NCI-H526 (cell line): ENCODE measurements at regions not wholly inside any gene's neighbourhood (a gene's known extent, or its start where the extent isn't known, plus 50 kb on each side); places are given as distances from the start of the nearest gene placed in this dataset.
"Not testable (repeated sequence)": the region's sequence is repeated elsewhere in the genome, so short reads cannot be mapped to it uniquely, and the experiment has no call there.

Experiments
- DNase-seq, 2 experiments: peaks; one replicate each; lab custom pipeline; 2025; lab: John Stamatoyannopoulos, UW

- no peak for DNase-seq
Observed at GRCh38 chr3:184477940-184478339, 83.6 kb upstream of the EPHB3 start.

- DNase-seq, result no peak
Observed at GRCh38 chr3:184479426-184480126, 82.0 kb upstream of the EPHB3 start.

GRCh38 chr3:184480831-184481230, 80.8 kb upstream of the EPHB3 start:
- DNase-seq, result no peak

- DNase-seq, result peak in 1 of 2 experiments; percentile 41
Observed at GRCh38 chr3:184481984-184482671, 79.5 kb upstream of the EPHB3 start.

GRCh38 chr3:184485241-184485640, 76.3 kb upstream of the EPHB3 start:
- DNase-seq, result no peak

GRCh38 chr3:184485906-184486305, 75.7 kb upstream of the EPHB3 start:
- no peak for DNase-seq

- DNase-seq, result no peak
Observed at GRCh38 chr3:184486614-184487013, 75.0 kb upstream of the EPHB3 start.

GRCh38 chr3:184488577-184488976, 73.0 kb upstream of the EPHB3 start:
- DNase-seq, result no peak

- no peak for DNase-seq
Observed at GRCh38 chr3:184489268-184489841, 72.2 kb upstream of the EPHB3 start.

GRCh38 chr3:184491011-184491576, 70.5 kb upstream of the EPHB3 start:
- no peak for DNase-seq

- no peak for DNase-seq
Observed at GRCh38 chr3:184491867-184492615, 69.5 kb upstream of the EPHB3 start.

- DNase-seq, result peak in 1 of 2 experiments; percentile 72
Observed at GRCh38 chr3:184496933-184497332, 64.7 kb upstream of the EPHB3 start.

GRCh38 chr3:184497804-184498203, 63.8 kb upstream of the EPHB3 start:
- no peak for DNase-seq

- DNase-seq, result no peak
Observed at GRCh38 chr3:184498986-184499606, 62.5 kb upstream of the EPHB3 start.

- no peak for DNase-seq
Observed at GRCh38 chr3:184500344-184500923, 61.2 kb upstream of the EPHB3 start.

- no peak for DNase-seq
Observed at GRCh38 chr3:184502123-184502667, 59.4 kb upstream of the EPHB3 start.

- DNase-seq, result not testable (repeated sequence)
Observed at GRCh38 chr3:184502841-184503240, 58.7 kb upstream of the EPHB3 start.

GRCh38 chr3:184503647-184504046, 57.9 kb upstream of the EPHB3 start:
- DNase-seq, result no peak

- no peak for DNase-seq
Observed at GRCh38 chr3:184505076-184505878, 56.3 kb upstream of the EPHB3 start.

- no peak for DNase-seq
Observed at GRCh38 chr3:184506561-184506991, 55.0 kb upstream of the EPHB3 start.
